ENCODE measurements at regions not wholly inside any gene's neighbourhood (a gene's known extent, or its start where the extent isn't known, plus 50 kb on each side); places are given as distances from the start of the nearest gene placed in this dataset.

DNA sequence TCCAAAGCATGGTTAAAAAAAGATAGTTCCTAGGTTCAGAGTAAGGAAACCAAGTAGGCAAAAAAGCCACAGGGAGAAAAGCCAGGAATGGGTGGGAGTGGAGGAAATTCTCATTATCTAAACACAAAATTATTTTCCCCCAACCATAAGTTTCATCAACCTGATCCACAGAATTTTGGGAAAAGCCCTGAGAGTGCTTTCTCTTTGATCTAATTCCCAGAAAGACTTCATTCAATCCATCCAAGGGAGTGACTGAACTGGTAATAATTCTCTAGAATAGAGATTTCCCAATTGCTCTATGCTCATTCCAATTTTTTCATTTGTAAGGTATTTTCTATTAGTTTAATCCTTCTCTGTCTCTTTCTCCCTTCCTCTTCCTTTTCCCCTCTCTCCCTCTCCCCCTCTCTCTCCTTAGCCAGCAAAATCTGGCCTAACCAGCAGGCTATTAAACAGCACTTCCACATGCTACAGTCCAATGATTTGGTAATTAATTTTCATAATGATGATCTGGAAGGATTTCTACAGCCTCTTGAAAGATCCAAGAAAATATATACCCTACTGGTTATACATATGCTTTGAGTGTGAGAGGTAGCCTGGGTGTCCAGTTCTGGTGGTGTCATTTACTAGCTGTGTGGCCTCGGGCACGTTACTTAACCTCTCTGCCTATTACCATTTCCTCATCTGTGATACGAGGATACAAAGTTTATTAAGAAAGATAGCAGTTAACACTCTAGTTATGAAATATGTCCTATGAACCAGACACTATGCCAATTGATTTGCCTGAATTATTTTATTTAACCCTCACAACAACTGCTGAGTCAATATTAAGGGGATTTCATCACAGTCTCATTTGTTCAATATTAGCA is 251.5 kb upstream of the RASGEF1B start (continued):
- TF ChIP-seq, protein P1, sequence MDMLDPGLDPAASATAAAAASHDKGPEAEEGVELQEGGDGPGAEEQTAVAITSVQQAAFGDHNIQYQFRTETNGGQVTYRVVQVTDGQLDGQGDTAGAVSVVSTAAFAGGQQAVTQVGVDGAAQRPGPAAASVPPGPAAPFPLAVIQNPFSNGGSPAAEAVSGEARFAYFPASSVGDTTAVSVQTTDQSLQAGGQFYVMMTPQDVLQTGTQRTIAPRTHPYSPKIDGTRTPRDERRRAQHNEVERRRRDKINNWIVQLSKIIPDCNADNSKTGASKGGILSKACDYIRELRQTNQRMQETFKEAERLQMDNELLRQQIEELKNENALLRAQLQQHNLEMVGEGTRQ (IDR thresholded peaks at IDR 0.05; ENCODE audit: low read length), result no peak
- TF ChIP-seq RBBP5 (IDR thresholded peaks at IDR 0.05; ENCODE audit: borderline replicate concordance, low read depth, low read length), result no peak

All from H1 (cell line).